Fibroblast of skin of right quadriceps (primary cell): ENCODE measurements at regions not wholly inside any gene's neighbourhood (a gene's known extent, or its start where the extent isn't known, plus 50 kb on each side); places are given as distances from the start of the nearest gene placed in this dataset.

Experiments used
- DNase-seq: peaks from one replicate; pipeline ENCODE4 v3.0.0-alpha.2; 2013

DNA sequence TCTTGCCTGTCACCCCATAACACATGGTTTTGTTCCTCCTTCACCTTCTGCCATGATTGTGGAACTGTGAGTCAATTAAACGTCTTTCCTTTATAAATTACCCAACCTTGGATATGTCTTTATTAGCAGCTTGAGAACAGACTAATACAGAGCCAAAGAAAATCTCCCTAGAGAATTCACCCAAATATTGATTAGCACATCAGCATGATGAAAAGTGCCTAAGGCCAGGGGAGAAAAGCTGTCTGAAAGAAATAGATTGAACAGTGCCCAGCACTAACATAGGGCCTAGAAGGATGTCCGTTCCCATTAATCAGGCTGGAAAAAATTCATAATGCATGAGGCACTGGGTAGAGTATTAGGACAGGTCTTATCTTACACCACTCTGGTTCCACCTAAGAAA, 111.9 kb upstream of the CALN1 start:
- DNase-seq: no peak

GRCh38 chr7:72504061-72504706, 92.0 kb upstream of the CALN1 start:
- peak; percentile 2 for DNase-seq

DNA sequence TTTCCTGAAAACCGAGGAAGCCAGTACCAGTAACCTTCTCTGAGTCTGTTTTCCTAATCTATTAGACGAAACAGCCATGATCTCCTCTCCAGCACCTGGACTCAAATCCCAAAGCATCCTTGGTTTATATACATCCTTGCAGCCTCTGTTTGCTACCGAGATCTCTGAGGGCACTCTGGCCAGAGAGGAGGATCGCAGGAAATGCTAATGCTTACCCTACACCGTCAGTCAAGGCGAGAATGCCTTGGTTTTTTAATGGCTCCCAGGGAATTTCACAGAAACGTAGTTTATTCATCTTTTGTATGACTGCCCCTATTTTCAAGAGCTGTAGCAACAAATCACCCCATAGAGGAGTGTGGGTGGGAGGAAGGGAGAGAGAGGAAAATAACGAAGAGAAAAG, 91.5 kb upstream of the CALN1 start:
- no peak for DNase-seq

DNA sequence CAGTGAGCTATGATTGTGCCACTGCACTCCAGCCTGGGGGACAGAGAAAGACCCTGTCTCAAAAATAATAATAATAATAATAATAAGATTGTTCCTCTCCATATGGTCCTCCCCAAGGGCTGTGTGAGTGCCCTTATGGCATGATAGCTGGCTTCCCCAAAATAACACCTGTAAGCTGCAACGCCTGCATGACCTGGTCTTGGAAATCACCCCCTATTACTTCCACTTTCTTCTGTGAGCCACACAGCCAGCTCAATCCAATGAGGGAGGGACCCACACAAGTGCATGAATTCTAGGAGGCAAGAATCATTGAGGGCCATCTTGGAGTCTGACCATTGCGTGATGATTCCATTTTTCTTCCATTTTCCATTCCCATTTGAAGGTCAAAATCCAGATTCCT, 82.7 kb upstream of the CALN1 start:
- DNase-seq: no peak

DNA sequence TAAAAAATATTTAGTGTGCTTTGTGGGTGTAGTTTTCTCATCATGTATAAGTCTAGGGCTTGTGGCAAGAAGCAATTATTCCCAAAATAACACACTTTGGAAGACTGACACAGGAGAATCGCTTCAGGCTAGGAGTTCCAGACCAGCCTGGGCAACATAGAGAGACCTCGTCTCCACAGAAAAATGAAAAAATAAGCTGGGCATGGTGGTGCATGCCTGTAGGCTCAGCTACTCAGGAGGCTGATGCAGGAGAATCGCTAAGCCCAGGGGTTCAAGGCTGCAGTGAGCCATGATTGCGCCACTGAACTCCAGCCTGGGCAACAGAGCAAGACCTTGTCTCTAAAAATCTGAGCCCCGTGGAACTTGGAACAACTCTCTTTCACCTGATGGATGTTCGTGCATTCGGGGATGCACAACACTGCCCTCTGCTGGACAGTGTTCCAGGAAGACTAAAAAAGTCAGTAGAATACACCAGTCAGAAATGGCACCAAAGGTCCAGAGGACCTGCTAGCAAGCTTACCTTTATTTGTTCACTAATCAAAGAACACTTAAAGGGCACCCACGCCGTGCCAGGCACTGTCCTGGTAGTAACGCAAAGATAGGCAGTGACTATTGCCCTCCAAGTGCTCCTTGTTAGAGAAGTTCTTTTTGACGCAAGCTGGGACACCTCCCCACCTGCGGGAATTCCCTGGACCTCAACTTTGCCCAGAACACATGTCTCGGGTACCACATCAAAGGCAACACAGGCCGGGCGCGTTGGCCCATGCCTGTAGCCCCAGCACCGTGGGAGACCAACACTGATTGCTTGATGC, 81.9 kb upstream of the CALN1 start:
- peak; percentile 42 for DNase-seq

GRCh38 chr7:72492461-72493065, 80.4 kb upstream of the CALN1 start:
- peak; percentile 14 for DNase-seq

GRCh38 chr7:72490301-72490700, 78.2 kb upstream of the CALN1 start:
- no peak for DNase-seq

DNA sequence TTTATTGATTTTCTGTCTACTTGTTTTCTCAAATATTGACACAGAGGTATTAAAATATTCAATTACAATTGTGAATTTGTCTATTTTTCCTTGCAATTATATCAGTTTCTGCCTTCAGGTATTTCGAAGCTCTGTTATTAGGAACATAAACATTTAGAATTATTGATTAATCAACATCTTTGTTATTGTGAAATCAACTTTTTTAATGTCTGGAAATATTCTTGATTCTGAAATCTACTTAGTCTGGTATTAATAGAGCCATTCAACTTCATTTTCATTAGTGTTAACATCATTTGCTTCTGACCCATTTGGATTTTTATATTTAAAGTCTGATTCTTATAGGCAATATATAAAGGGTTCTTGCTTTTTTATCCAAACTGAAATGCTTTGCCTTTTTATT, 69.8 kb upstream of the CALN1 start:
- no peak for DNase-seq

- DNase-seq: no peak
Measured at GRCh38 chr7:72476608-72477305, 64.6 kb upstream of the CALN1 start.

- DNase-seq: no peak
Measured at GRCh38 chr7:72467237-72467636, 55.1 kb upstream of the CALN1 start.

DNA sequence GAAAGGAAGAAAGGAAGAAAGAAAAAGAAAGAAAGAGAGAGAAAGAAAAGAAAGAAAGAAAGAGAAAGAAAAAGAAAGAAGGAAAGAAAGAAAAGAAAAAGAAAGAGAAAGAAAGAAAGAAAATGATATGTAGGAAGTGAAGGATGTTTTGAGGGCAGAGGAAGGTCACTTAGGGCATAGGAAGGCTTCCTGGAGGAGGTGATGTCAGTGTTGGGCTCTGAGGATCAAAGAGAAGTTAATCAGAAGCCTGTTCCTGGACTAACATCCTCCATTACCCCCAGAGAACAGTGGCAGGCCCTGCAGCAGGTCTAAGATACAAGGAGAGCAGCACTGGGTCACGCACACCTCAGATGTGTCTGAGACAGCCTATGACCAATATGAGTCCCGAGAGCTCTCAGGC, 54.7 kb upstream of the CALN1 start:
- no peak for DNase-seq

DNA sequence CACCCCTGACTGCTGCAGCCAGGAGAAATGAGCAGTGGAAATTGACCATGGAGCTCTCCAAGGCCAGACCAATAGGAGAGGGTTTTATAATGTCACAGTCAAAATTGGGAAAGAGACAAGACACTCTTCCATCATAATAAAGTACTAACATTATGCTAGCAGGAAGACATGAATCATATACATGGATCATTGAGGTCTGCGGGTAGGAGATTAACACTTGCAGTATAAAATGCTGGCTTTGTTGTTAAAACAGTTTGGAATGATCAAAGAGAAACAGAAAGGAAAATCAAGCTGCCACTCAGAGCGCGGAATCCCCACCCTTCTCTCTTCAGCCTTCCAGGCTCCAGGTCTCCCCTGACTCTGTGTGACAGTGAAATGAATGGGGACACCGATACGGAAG, 53.4 kb upstream of the CALN1 start:
- no peak for DNase-seq

- no peak for DNase-seq
Measured at GRCh38 chr7:72462311-72462710, 50.2 kb upstream of the CALN1 start.
